IPS DF 4.7 (cell line): ENCODE measurements at regions not wholly inside any gene's neighbourhood (a gene's known extent, or its start where the extent isn't known, plus 50 kb on each side); places are given as distances from the start of the nearest gene placed in this dataset.
"Not testable (repeated sequence)": the region's sequence is repeated elsewhere in the genome, so short reads cannot be mapped to it uniquely, and the experiment has no call there.

Source experiments
- DNase-seq: peaks from one replicate; pipeline ENCODE4 v3.0.0-alpha.2; 2013; ENCODE audit warnings: low spot score; ENCODE audit errors: extremely low read depth

DNA sequence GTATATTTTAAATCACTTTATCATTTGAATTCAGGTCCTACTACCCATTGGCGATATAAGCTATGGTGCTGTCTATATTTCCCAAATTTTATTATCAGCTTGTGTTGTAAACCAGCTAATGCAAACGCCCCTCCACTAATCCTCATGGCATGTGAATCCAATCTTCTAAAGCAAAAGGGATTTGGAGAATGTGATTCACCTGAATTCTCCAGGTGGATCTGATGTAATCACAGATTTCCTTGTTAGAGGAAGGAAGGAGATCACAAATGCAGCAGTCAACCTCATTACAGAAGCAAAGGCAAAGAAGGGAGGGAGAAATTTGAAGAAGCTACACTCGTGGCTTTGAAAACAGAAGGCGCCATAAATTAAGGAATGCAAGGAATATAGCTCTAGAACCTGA is 431.1 kb upstream of the CDH19 start:
- DNase-seq, result peak; percentile 19

DNA sequence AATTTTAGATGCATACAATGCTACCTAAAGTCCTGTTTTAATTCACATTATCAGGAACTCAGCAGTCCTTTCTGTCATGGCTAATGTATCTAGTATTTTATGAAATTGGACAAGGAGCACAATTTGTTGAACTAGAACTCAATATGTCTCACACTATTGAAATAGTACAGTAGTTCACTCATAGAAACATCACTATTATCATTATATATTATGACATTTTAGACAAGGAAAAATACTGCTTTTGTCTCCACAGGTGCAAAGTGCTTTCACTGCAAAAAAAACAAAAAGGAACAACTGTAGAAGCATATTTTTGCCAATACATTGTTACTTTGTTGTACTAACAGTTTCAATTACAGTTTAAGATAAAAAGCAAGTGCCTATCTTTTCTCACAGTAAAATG is 419.2 kb upstream of the CDH19 start:
- no peak for DNase-seq

DNA sequence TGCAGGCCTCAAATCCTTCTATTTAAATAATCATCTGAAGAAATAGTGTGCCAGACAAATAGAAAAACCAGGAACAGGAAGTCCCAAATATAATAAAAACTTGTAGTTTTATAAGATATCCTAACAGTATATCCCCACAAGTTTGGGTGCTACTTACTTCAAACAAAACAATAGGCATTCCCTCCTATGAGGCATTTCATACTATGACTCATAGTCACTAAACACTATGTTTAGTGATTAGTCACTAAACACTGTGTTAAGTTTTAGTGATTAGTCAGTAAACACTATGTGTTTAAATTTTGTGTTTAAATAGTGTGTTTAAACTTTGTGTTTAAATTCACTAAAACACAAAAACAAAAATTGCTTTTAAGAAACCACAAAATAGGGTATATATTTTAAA is 407.0 kb upstream of the CDH19 start:
- DNase-seq, result no peak

DNA sequence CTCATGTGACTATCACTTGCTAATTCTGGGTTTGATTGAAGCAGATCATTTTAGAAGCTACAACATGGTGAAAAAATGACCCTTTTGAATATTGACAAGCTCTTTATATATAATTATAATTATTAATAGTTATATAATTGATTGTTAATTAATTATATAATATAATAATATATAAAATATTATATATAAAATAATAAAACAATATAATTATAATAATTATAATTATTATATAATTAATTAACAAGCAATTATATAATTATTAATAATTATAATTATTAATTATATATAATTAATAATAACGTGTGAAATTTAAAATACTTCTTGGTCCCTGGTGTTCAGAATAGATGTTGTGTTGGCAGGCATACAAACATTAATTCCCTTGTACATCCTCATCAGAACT is 404.1 kb upstream of the CDH19 start:
- no peak for DNase-seq

DNA sequence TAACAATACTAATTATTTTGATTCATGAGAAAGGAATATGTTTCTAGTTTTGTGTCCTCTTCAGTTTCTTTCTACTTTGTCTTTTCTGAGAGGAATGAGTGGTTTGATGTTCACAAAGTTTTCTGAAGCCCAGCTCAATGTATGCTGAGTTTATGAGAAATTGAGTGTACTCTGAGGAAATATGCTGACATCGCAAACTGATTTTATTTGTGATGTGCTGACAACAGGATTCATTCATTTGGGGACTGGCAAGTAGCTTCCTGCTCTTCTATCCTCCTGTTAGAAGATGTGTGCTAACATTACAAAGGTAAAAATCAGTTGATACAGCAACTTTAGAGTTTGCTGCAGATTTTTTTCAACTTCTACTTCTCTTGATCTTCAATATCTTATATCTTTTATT is 403.2 kb upstream of the CDH19 start:
- no peak for DNase-seq

DNA sequence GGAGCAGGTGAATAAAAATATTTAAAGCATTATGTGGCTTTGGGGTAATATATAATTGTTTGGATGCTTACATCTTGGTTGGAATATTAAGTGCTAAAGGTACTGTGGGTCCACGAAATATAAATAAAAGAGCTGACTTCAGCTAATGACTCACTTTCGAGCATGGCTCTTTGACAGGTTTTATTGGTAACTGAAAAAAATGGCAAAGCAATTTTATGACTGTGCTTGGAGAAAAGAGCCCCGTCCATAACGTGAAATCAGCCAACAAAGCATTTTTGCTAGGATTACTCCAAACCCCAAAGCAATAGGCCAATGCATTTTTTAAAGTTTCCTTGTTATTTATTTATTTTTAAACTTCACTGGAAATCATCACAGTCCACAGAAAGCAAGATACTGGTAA is 397.2 kb upstream of the CDH19 start:
- no peak for DNase-seq

DNA sequence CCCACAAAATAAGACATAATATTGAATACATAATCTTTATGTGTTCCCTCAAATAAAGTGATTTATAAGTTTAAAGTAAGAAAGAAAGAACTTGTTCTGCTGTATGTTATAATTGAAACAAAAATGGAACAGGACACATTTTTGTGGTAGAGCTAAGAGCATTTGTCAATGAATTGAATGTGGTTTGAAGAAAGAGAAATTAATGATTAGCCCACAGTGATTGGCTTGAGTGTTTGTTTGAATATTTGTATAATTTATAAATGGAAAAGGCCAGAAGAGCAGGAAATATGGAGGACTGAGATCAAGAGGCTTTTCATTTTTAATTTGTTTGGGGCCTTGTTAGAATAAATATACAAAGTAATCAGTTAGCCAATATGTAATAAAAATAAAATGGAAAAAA is 395.1 kb upstream of the CDH19 start:
- DNase-seq, result no peak

DNA sequence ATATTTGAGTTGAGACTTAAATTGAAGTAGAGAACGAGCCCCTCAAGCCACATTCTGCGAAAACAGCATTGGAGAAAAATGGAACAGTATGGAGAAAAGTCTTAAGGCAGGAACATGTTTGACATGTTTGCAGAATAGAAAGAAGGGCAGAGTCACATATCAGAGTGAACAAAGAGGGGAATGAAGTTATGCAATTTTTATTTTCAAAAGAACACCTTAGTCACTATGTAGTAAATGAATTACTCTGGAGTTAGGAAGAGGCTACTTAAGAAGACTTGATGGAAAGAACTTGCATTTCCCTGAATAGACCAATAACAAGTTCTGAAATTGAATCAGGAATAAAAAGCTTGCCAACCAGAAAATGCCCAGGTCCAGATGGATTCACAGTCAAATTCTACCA is 391.4 kb upstream of the CDH19 start:
- DNase-seq, result no peak

DNA sequence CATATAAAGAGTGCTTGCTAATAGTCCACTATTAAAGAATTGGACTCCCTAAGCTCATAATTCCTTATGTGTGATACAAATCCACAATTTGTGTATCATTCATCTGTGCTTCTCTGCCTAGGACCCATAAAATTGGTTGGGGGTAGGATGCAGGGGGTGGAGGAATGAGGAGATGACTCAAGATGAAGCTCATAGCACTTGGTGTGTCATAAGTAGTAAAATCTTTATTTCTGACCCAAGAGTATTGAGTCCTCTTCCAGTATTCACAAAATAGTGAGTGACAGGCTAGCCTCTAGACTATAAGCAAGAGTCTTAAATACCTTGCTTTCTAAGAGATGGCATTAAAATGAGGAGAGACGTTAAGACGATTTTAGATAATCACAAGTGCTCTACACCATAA is 390.9 kb upstream of the CDH19 start:
- no peak for DNase-seq

DNA sequence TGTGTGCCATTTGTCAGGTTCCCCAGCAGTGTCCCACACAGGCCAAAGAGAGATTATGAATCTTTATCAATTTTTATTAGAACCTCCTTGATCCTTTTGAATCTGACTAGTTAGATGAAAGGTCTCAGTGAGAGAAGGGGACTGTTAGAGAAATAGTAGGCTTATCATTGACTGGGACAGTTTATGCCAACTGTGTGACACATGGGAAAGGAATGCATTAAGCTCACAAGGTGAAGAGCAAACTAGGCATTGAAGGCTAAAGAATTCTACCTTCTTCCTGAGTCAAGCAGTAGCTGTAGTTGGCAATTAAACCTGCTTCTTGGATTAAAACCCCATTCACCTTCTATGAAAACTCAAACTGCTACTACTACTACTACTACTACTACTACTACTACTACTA is 389.6 kb upstream of the CDH19 start:
- DNase-seq, result peak; percentile 33

DNA sequence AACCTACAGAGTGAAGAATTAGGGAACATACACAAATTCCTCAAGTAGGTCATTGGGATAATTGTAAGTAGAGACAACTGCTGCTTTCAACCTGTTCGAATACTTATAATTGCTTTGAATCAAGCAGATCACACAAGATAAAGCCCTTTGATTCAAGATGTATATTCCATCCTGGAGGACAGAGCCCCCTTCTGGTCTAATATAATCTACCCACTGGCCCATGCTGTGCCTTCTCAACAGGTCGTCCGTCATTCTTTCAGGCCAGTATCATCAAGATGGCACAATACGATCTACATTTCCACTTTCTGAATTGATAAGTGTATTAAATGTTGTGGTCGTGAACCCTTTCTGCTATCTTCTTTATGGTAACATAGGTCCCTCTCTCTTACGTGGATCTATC is 387.0 kb upstream of the CDH19 start:
- DNase-seq, result no peak

DNA sequence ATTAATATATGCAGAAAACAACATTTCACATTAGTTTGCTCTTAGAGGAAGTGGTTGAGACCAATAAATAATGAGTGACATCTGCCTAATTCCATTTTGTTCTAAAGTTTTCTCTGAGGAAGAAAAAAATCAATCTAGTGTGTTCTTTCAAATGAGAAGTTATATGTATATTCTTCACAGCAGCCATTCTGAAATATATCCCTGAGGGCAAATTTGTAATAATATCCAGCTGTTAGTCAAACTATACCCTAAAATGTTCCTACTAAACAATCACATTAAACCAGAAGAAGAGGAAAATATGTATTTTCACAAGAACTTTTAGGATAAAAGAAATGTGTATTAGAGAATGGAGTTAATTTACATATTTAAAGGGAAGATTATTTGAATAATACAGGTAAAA is 375.1 kb upstream of the CDH19 start:
- no peak for DNase-seq

DNA sequence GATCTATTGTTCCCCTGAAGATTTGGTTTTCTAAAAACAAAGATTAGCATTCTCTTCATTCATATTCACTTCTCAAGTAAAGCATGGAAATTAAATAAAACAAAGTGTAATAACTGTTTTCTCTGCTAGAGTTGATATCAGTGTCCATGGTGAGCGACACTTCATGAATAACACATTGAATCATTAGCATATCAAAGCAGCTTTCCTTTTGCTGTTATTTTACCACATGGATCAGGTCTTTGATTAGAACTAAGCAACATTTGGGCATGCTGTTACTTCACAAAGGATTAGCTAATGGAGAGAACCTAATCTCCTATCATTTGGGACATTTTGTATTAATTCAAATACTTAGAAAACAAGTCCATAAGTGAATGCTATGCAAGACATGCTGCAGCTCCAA is 368.8 kb upstream of the CDH19 start:
- DNase-seq, result no peak

DNA sequence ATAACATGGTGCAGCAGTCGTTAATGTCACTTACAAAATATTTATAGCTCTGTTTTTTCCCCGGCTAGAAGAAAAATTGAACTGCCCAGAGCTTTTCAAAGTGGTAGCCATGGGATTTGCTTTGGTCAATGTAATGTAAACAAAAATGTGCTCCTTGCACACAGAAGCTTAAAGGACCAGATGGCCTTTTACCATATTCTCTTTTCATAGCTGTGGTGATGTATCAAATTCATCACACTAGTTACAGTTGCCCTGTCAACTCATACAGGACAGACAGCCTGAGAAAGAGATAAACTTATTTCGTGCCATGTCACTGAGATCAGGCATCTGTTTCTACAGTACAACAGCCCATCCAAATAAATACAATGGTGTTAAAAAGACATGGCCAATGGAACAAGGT is 368.1 kb upstream of the CDH19 start:
- no peak for DNase-seq

DNA sequence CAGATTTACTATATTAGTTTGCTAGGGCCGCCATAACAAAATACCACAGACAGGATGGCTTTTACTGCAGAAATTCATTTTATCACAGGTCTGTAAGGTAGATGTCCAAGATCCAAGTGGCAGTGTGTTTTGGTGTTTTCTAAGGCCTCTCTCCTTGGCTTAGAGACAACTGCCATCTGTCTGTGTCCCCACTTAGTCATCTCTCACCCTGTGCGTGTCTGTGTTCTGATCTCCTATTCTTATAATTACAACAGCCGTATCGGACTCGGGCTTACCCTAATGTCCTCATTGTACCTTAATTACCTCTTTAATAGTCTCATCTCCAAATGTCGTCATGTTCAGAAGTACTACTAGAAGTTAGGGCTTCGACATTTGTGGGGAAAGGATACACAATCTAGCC is 362.3 kb upstream of the CDH19 start:
- DNase-seq, result no peak

DNA sequence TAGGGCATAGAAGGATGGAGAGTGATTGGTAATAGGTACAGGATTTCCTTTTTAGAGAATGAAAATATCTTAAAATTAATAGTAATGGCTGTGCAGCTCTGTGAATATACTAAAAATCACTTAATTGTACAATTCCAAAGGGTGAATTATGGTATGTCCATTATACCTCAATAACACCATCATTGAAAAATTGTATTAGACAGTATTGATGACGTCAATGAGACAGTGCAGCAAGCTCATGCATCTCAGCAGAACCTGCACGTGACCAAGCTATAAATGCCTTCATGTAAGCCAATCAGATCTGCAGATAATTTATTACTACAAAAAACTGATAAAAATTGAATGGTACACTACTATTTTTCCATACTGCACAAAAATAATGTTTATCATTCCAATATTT is 354.4 kb upstream of the CDH19 start:
- no peak for DNase-seq

DNA sequence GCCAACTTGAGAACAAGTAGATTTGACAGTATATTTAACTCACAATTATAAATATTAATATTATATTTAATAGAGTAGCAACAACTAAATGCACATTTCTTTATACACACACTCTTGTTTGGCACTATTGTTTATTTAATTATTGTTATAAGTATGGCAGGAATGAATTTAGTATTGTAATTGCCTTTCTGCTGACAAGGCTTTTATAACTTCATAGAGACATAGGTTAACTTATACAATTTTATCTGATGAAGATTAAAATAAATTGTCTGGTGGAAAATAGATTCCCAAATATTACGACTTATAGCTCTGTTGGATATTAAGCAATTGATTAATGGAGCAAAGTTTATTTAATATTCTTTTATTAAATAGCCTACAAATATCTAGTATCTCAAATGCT is 347.9 kb upstream of the CDH19 start:
- DNase-seq, result no peak

DNA sequence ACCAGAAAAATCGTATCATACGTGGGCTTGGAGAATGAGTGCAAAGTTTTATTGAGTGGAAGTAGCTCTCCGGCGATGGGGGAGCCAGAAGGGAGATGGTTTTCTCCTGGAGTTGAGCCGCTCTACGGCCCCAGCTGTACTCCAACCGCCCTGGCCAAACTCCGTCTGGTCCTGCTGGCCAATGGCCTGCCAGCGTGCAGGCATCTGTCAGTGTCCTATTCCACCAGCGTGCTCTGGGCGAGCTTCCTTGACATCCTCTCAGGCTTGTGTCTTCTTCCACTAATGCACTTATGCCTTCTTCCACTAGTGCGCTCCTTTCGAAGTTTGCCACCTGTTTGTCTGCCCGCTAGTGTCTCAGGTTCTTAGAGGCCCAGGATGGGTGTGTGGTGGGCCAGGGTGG is 345.5 kb upstream of the CDH19 start:
- no peak for DNase-seq

DNA sequence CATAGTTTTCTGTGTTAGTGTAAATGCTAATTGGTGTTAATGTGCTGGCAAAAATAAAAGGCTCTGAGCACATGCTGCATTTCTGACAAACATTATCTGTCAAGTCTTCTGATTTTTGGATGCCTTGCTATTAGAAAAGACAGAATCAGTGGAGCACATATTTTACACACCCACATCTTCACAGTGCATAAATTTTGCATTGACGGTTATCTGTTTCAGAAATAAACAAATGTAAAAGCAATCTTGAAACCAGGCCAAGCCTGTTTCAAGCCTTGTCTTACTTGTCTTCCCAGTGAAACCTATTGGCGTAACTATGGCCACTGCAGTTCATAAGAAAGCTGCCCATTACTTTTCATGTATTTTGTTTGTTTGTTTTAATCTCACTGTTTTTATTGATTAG is 333.7 kb upstream of the CDH19 start:
- DNase-seq, result no peak

DNA sequence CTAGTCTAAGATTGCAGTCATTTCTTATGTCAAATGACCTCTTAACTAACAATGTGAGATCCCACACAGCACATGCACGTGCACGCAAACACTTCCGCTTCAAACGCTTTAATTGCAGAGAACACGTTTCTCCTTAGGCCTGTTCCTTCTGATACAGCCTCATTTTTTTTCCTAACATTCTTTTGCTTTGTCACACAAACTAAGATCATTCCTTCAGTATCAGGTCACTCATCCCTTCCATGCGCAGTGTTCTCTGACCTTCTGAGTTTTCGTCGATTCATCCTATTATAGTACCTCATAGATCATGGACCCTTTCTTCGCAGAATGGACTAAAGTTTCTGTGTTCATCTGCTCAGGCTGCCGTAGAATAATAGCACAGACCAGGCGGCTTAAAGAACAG is 327.1 kb upstream of the CDH19 start:
- peak; percentile 22 for DNase-seq

DNA sequence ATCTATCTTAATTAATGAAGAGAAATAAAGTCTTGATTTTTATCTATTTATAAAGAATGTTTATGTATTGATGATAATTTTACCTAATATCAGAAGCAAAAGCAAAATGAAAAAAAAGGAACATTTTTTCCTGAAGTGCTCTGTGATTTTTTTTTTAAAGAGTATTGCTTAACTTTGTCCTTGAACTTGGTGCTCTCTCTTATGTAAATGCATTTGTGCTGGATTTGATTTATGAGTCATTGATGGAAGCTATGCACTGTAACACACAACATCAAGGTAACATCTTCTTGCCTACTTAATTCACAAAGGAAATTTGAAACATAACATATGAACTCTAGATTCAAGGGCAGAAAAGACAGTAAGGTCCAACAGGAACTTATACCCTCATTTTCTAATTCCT is 312.9 kb upstream of the CDH19 start:
- no peak for DNase-seq

DNA sequence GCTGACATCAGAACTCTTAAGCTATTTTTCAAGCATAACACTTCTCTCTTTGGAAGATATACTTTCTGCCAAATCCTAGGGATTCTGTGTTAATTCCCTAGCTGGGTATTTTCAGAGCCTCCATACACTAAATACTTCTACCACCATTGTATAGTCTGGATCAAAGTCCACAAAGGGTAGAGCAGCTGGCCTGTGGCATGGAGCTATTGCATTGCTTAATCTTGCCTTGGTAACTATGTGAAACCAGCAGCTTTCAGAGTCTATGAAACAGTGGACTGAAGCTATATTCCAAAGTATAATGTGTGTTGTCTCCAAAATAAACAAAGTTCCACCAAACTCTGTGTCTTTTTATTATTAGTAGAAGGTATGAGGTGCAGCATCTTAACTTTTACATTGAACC is 296.9 kb upstream of the CDH19 start:
- DNase-seq, result no peak

DNA sequence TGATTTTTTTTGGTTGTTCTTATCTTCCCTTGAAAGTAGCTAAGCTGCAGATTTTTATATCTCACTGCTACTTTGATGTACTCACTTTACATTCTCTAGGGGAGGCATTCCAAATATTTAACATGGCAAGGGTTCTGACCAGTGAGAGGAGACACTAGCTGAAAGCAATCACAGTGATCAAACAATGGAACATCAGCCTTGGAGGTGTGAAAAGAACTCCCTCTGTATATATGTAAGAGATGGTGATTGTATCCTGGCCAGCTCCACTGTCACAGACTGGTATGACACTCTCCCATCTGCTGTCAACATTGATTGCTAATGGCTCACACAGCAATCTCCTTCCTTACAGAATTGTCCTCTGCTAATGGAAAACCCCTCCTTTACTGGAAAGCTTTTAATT is 291.7 kb upstream of the CDH19 start:
- DNase-seq, result no peak

DNA sequence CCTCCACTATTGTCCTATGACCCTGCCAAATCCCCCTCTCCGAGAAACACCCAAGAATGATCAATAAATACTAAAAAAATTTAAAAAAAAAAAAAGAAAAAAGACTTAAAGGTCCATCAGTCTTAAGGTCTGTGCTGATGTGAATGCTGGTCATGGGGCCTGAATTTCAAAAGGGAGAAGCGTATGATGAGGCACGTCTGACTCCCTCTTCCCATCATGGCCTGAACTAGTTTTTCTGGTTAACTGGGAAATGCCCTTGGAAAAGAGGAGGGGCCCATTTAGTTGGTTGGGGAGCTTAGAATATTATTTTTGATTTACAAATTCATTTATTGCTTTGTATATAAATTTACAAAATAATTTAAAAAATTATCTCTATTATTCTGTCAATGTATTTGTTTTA is 291.0 kb upstream of the CDH19 start:
- no peak for DNase-seq

DNA sequence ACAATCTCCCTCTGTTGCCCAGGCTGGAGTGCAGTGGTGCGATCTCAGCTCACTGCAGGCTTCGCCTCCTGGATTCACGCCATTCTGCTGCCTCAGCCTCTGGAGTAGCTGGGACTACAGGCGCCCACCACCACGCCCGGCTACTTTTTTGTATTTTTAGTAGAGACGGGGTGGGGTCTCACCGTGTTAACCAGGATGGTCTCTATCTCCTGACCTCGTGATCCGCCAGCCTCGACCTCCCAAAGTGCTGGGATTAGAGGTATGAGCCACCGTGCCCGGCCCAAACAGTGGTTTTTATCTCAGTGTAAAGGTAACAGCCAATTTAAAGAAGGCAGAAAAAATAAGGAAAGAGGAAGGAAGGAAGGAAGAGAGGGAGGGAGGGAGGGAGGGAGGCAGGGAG is 288.5 kb upstream of the CDH19 start:
- DNase-seq, result not testable (repeated sequence)
